CD14-positive monocyte (primary cell): ENCODE measurements at regions not wholly inside any gene's neighbourhood (a gene's known extent, or its start where the extent isn't known, plus 50 kb on each side); places are given as distances from the start of the nearest gene placed in this dataset.

ENCODE experiments used
- DNase-seq, 3 donors: peaks; one replicate each; pipeline ENCODE4 v3.0.0-alpha.2; 2011 to 2022
- H2AFZ ChIP-seq: 2 replicates; pipeline ENCODE4 v1.6.0; 2012; ENCODE audit warnings: mild to moderate bottlenecking, low read depth, low read length, inconsistent platforms; ENCODE audit not compliant: insufficient read depth, poor library complexity, severe bottlenecking
- H3K27ac ChIP-seq, 2 donors: 1 replicate in 1 of 2; 2 replicates in 1 of 2; pipeline ENCODE4 v1.5.1; 2012 to 2013; ENCODE audit warnings: low read length in 2 of 2, control low read depth in 1 of 2, inconsistent platforms in 1 of 2, low read depth in 1 of 2, mild to moderate bottlenecking in 1 of 2
- H3K27me3 ChIP-seq, 2 donors: one replicate each; pipeline versions ENCODE4 v1.6.0 to v1.6.1; 2011 to 2013; ENCODE audit warnings: low read length in 2 of 2; ENCODE audit not compliant: control insufficient read depth in 2 of 2, insufficient read depth in 2 of 2
- H3K36me3 ChIP-seq, 2 donors: replicated peaks in 1 of 2; 1 replicate in 1 of 2; 2 replicates in 1 of 2; pipeline versions ENCODE4 v1.5.1 to v1.6.1; 2012 to 2013; ENCODE audit warnings: low read length in 2 of 2, control low read depth in 1 of 2, inconsistent platforms in 1 of 2, mild to moderate bottlenecking in 1 of 2; ENCODE audit not compliant: insufficient read depth in 2 of 2, control insufficient read depth in 1 of 2
- H3K4me1 ChIP-seq, 2 donors: 1 replicate in 1 of 2; 2 replicates in 1 of 2; pipeline versions ENCODE4 v1.5.1 to v1.6.1; 2012 to 2013; ENCODE audit warnings: low read length in 2 of 2, control low read depth in 1 of 2, inconsistent platforms in 1 of 2, mild to moderate bottlenecking in 1 of 2, moderate library complexity in 1 of 2; ENCODE audit not compliant: insufficient read depth in 2 of 2, control insufficient read depth in 1 of 2
- H3K4me2 ChIP-seq: replicated peaks from 2 replicates; pipeline ENCODE3; 2012; ENCODE audit warnings: low read length, moderate library complexity, mild to moderate bottlenecking; ENCODE audit not compliant: poor library complexity, severe bottlenecking; ENCODE audit errors: extremely low read depth
- H3K4me3 ChIP-seq, 3 experiments: fragments of 200-600 bp in 1 of 3; sonication (generic) in 1 of 3; replicated peaks in 1 of 3; 1 replicate in 2 of 3; 2 replicates in 1 of 3; pipeline ENCODE4 v1.5.1; 2011 to 2013; ENCODE audit warnings: low read length in 3 of 3, mild to moderate bottlenecking in 3 of 3, control low read depth in 2 of 3, low read depth in 2 of 3, inconsistent platforms in 1 of 3, moderate library complexity in 1 of 3
- H3K79me2 ChIP-seq: 2 replicates; pipeline ENCODE4 v1.6.0; 2012; ENCODE audit warnings: mild to moderate bottlenecking, control low read depth, inconsistent platforms, low read length, moderate library complexity; ENCODE audit not compliant: insufficient read depth
- H3K9ac ChIP-seq: 2 replicates; pipeline ENCODE4 v1.6.0; 2017; ENCODE audit warnings: low read length, mild to moderate bottlenecking; ENCODE audit not compliant: insufficient read depth, poor library complexity, severe bottlenecking
- H3K9me3 ChIP-seq, 2 donors: replicated peaks in 1 of 2; 1 replicate in 1 of 2; 2 replicates in 1 of 2; pipeline versions ENCODE4 v1.5.1 to v1.6.1; 2012 to 2013; ENCODE audit warnings: low read length in 2 of 2, control low read depth in 1 of 2; ENCODE audit not compliant: control insufficient read depth in 1 of 2, insufficient read depth in 1 of 2
- H4K20me1 ChIP-seq: 2 replicates; pipeline ENCODE4 v1.6.0; 2012; ENCODE audit warnings: mild to moderate bottlenecking, low read length, control low read depth, moderate library complexity; ENCODE audit not compliant: insufficient read depth
- H3K27ac Mint-ChIP-seq, 7 donors: one replicate each; pipeline ENCODE4 v1.8.0; 2020; ENCODE audit warnings: mild to moderate bottlenecking in 7 of 7, mixed read lengths in 7 of 7, moderate library complexity in 6 of 7, inconsistent platforms in 2 of 7
- H3K27me3 Mint-ChIP-seq, 3 donors: one replicate each; pipeline ENCODE4 v1.8.0; 2021 to 2022; ENCODE audit warnings: low read depth in 3 of 3, mild to moderate bottlenecking in 3 of 3, mixed read lengths in 3 of 3, moderate library complexity in 3 of 3, inconsistent platforms in 1 of 3
- H3K36me3 Mint-ChIP-seq, 2 donors: one replicate each; pipeline ENCODE4 v1.8.0; 2020; ENCODE audit warnings: mixed read lengths in 2 of 2, inconsistent platforms in 1 of 2, mild to moderate bottlenecking in 1 of 2
- H3K4me1 Mint-ChIP-seq: one replicate; pipeline ENCODE4 v1.8.0; 2020; ENCODE audit warnings: mild to moderate bottlenecking, mixed read lengths
- H3K4me3 Mint-ChIP-seq, 2 donors: one replicate each; pipeline ENCODE4 v1.8.0; 2020; ENCODE audit warnings: mild to moderate bottlenecking in 2 of 2, mixed read lengths in 2 of 2, moderate library complexity in 1 of 2
- H3K9me3 Mint-ChIP-seq, 7 donors: one replicate each; pipeline ENCODE4 v1.8.0; 2020 to 2022; ENCODE audit warnings: mixed read lengths in 7 of 7, mild to moderate bottlenecking in 6 of 7, moderate library complexity in 6 of 7, inconsistent platforms in 2 of 7
- WGBS: methylation state at CpG from one replicate; pipeline ENCODE4 v1.1.5; 2013; ENCODE audit warnings: missing lambda C conversion rate; ENCODE audit not compliant: insufficient coverage; 5-methylcytosine and 5-hydroxymethylcytosine counted together
- intact Hi-C, 2 donors: fragments of 100-400 bp; cut with micrococcal nuclease; formaldehyde crosslinking; loops; one replicate each; pipeline versions ENCODE4 v1.15.0 to v1.15.1; 2023
- TF ChIP-seq, protein P1 (sequence below): fragments of 200-600 bp; IDR thresholded peaks from one replicate; pipeline ENCODE4 v1.8.0; 2022; ENCODE audit warnings: antibody characterized with exemption, mild to moderate bottlenecking

DNA sequence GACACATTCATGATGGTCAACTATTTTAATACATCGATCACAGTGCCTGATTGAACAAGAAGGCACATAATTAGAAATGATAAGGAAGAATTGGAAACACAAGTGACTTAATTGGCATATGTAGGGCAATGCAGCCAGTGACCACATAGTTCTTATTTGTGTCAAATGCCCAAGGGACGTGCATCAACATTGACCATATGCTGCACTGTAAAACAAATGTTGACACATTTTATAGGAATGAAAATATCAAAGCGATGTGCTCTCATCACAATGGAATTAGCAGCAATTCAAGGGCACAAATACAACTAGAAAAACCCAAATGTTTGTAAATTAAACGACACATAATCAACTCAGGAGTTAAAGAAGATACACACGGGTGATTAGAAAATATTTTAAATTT, 948.3 kb upstream of the PRKX start:
- H4K20me1 ChIP-seq, result no peaks in the 10 kb centered on the region
- H3K9me3 ChIP-seq, result no peaks in the 10 kb centered on the region
- no peaks in the 10 kb centered on the region for H3K4me1 Mint-ChIP-seq
- H3K36me3 ChIP-seq, result no peaks in the 10 kb centered on the region
- no CpG with 5 or more reads among the region's 5 CpGs for WGBS
- no peak overlapping the region for H3K4me2 ChIP-seq
- DNase-seq, result no peak
- H3K27me3 Mint-ChIP-seq, result no peaks in the 10 kb centered on the region
- peaks cover 0 to 7% (median 2%) of the 10 kb centered on the region in 7 donors for H3K9me3 Mint-ChIP-seq
- TF ChIP-seq, protein P1, sequence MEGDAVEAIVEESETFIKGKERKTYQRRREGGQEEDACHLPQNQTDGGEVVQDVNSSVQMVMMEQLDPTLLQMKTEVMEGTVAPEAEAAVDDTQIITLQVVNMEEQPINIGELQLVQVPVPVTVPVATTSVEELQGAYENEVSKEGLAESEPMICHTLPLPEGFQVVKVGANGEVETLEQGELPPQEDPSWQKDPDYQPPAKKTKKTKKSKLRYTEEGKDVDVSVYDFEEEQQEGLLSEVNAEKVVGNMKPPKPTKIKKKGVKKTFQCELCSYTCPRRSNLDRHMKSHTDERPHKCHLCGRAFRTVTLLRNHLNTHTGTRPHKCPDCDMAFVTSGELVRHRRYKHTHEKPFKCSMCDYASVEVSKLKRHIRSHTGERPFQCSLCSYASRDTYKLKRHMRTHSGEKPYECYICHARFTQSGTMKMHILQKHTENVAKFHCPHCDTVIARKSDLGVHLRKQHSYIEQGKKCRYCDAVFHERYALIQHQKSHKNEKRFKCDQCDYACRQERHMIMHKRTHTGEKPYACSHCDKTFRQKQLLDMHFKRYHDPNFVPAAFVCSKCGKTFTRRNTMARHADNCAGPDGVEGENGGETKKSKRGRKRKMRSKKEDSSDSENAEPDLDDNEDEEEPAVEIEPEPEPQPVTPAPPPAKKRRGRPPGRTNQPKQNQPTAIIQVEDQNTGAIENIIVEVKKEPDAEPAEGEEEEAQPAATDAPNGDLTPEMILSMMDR, result no peak
- no peak overlapping the region for H3K4me3 Mint-ChIP-seq
- no peak overlapping the region for H3K27ac ChIP-seq
- H3K36me3 Mint-ChIP-seq, result no peaks in the 10 kb centered on the region
- H3K4me1 ChIP-seq, result no peaks in the 10 kb centered on the region
- H3K9ac ChIP-seq, result no peak overlapping the region
- intact Hi-C loops, result no loop called here
- no peak overlapping the region for H3K27ac Mint-ChIP-seq
- H3K4me3 ChIP-seq, result no peak overlapping the region
- H3K79me2 ChIP-seq, result no peaks in the 10 kb centered on the region
- H2AFZ ChIP-seq, result no peak overlapping the region
- no peaks in the 10 kb centered on the region for H3K27me3 ChIP-seq

DNA sequence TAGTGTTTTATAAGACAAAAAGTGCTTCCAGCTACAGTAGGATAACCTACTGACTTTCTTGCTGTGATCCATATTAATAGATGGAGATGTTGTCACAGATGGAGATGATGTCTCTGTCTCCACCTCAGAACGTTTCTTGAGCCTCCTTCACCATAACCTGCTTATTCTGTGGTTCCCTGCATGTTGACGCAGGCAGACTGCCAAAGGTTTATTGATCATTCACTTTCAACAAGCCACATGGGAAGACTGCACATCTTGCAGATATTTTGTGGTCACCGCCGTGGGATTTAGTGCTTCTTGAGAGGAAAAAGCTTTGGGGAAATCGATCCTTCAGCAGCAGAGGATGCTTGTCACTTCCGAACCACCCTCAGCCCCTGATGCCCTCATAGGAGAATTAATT, 943.0 kb upstream of the PRKX start:
- Histone ChIP-seq H4K20me1 (no peaks in the 10 kb centered on the region), H3K36me3 (no peaks in the 10 kb centered on the region), H3K9me3 (no peaks in the 10 kb centered on the region), H3K27me3 (no peaks in the 10 kb centered on the region), H3K4me3 (no peak overlapping the region), H3K9ac (no peak overlapping the region), H3K4me1 (no peaks in the 10 kb centered on the region), H2AFZ (no peak overlapping the region), H3K27ac (no peak overlapping the region), H3K4me2 (no peak overlapping the region), H3K79me2 (no peaks in the 10 kb centered on the region)
- peaks cover 0 to 8% (median 2%) of the 10 kb centered on the region in 7 donors for H3K9me3 Mint-ChIP-seq
- TF ChIP-seq, protein P1, result no peak
- no peak overlapping the region for H3K4me3 Mint-ChIP-seq
- no peak for DNase-seq
- H3K27me3 Mint-ChIP-seq, result peaks cover 0 to 1% (median 0%) of the 10 kb centered on the region in 3 donors
- H3K4me1 Mint-ChIP-seq, result no peaks in the 10 kb centered on the region
- no peaks in the 10 kb centered on the region for H3K36me3 Mint-ChIP-seq
- WGBS, result no CpG with 5 or more reads among the region's 6 CpGs
- H3K27ac Mint-ChIP-seq, result no peak overlapping the region
- intact Hi-C loops, result no loop called here
